NCI-H748 (cell line): ENCODE measurements at regions not wholly inside any gene's neighbourhood (a gene's known extent, or its start where the extent isn't known, plus 50 kb on each side); places are given as distances from the start of the nearest gene placed in this dataset.

ENCODE experiments used
- DNase-seq: peaks from one replicate; lab custom pipeline; 2025; ENCODE audit not compliant: unreplicated experiment; lab: John Stamatoyannopoulos, UW

- DNase-seq: no peak
Observed at GRCh38 chr5:12794476-12795332, 890.5 kb upstream of the CTNND2 start.

GRCh38 chr5:12793373-12793772, 889.1 kb upstream of the CTNND2 start:
- DNase-seq: no peak

- DNase-seq: no peak
Observed at GRCh38 chr5:12780536-12780935, 876.3 kb upstream of the CTNND2 start.

GRCh38 chr5:12777342-12777741, 873.1 kb upstream of the CTNND2 start:
- no peak for DNase-seq

GRCh38 chr5:12772276-12772675, 868.0 kb upstream of the CTNND2 start:
- no peak for DNase-seq

GRCh38 chr5:12759377-12759776, 855.1 kb upstream of the CTNND2 start:
- DNase-seq: no peak

GRCh38 chr5:12757035-12757434, 852.8 kb upstream of the CTNND2 start:
- DNase-seq: no peak

- DNase-seq: no peak
Observed at GRCh38 chr5:12745537-12745936, 841.3 kb upstream of the CTNND2 start.

GRCh38 chr5:12743582-12743981, 839.3 kb upstream of the CTNND2 start:
- DNase-seq: no peak

GRCh38 chr5:12730354-12730753, 826.1 kb upstream of the CTNND2 start:
- no peak for DNase-seq

- DNase-seq: no peak
Observed at GRCh38 chr5:12716664-12717063, 812.4 kb upstream of the CTNND2 start.

- no peak for DNase-seq
Observed at GRCh38 chr5:12707560-12707959, 803.3 kb upstream of the CTNND2 start.

- no peak for DNase-seq
Observed at GRCh38 chr5:12704955-12705354, 800.7 kb upstream of the CTNND2 start.

- DNase-seq: no peak
Observed at GRCh38 chr5:12703254-12703653, 799.0 kb upstream of the CTNND2 start.

GRCh38 chr5:12695651-12696050, 791.4 kb upstream of the CTNND2 start:
- no peak for DNase-seq

GRCh38 chr5:12691330-12691729, 787.1 kb upstream of the CTNND2 start:
- DNase-seq: no peak

- no peak for DNase-seq
Observed at GRCh38 chr5:12690361-12690760, 786.1 kb upstream of the CTNND2 start.

GRCh38 chr5:12683249-12683648, 779.0 kb upstream of the CTNND2 start:
- DNase-seq: no peak

- no peak for DNase-seq
Observed at GRCh38 chr5:12679731-12680130, 775.5 kb upstream of the CTNND2 start.

- DNase-seq: no peak
Observed at GRCh38 chr5:12675959-12676358, 771.7 kb upstream of the CTNND2 start.

- DNase-seq: no peak
Observed at GRCh38 chr5:12672141-12672540, 767.9 kb upstream of the CTNND2 start.

GRCh38 chr5:12669326-12669725, 765.1 kb upstream of the CTNND2 start:
- DNase-seq: no peak

- DNase-seq: no peak
Observed at GRCh38 chr5:12668564-12668963, 764.3 kb upstream of the CTNND2 start.
